HG03108 (cell line): ENCODE measurements at regions not wholly inside any gene's neighbourhood (a gene's known extent, or its start where the extent isn't known, plus 50 kb on each side); places are given as distances from the start of the nearest gene placed in this dataset.

Experiments used
- ATAC-seq: cut with Tn5 transposase; IDR thresholded peaks from one replicate; pipeline ENCODE4 v1.9.1; 2021; ENCODE audit warnings: moderate library complexity; ENCODE audit not compliant: unreplicated experiment

DNA sequence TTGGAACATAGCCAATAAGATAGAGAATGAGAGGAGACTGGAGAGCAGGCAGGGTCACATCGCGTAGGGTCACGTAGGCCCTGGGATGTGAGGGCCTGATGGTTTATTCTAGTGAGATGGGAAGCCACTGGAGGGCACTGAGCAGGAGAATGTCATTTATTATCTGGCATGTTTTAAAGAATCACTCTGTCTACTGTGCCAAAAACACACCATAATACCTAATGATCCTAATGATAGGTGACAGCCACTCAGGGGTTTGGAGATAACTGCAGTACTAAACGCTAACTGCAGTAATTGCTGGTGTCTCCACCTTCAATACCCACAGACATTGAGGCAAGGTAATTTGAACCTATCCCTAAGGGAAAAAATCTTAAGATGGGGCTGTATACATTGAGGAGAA is 185.4 kb downstream of the TTLL7 start:
- ATAC-seq = no peak

DNA sequence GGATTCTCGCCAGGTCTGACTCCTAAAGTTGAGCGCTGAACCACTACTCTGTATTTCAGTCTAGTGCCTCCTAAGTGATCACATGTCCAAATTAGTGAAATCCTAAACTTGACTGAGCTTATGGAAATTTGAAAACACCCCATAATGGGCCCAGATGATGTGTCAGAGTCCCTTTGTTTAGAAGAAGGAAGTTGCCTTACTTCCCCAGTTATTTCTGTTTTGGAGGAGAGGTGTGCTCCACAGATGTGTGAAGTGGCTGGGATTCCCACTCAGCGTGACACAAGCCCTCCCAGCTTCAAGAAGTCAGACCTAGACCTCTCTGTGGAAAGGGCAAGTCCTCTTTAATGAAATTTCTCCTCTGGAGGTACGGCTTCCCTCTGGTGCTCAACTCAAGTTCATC is 188.8 kb downstream of the TTLL7 start:
- no peak for ATAC-seq

DNA sequence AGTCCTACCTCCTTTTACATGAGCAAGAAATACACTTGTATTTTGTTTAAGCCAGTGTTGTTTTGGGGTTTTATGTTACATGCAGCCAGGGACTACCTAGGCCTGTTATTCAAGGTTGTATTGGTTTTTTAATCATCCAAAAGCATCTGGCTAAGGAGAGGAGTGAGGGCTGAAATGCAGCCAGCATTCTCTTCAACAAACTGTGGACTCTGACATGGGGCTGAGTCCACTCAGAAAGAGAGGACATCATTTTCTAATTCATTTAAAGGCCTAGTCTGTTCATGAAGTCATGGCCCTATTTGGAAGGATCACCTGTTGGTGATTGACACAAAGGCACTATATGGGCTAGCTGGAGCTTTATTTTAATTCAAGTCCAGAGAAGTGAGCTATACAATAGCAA is 190.4 kb downstream of the TTLL7 start:
- no peak for ATAC-seq

DNA sequence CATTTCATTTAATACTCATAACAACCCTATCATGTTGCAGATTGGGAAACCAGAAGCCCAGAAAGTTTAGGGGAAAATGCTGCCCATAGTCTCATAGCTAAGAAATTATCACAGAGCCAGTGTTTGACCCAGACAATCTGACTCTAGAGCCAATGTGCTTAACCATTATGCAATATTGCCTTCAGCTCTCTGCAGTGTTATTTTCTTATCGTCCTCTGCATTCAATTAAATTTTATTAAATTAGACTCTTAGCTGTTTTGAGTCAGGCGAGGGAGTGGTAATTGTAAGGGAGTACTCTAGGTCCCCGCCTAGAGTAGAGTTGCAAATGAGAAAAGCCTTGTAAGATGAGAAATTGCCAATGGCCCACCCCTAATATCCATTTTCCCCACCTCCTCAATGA is 191.1 kb downstream of the TTLL7 start:
- no peak for ATAC-seq

DNA sequence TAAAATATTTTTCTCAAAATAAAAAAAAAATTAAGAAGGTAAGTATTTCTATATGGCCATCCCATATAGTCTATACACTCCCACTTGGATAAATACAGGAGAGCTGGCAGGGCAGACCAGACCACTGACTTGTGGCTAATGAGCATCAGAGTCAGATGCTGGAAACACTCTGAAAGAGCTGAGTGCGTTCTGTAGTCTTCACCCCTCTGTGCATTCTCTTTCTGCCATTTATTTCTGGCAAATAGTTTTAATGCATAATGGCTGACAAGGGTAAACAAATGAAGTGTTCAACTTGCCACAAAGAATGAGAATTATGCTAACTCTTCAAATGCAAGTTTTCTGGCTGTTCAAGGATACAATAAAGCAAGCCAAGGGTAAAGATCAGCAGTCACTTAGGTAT is 191.7 kb downstream of the TTLL7 start:
- no peak for ATAC-seq

DNA sequence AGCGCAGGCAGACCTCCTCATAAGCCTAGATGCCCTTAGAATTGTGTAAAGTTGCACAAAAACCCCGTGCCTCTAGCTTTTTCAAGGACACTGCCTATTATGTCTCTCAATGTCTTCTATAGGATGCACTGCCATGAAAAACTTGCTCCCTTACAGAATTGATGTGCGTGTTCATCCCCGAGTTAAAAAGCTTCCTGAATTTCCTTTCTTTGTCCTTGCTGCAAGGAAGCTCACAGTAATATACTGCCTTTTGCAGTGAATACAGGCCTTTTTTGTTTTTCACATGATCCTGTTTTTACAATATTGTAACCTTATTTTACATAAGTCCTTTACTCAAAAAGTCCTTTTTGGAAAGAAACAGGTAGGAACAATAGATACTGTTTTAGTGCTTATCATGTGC is 193.0 kb downstream of the TTLL7 start:
- no peak for ATAC-seq

DNA sequence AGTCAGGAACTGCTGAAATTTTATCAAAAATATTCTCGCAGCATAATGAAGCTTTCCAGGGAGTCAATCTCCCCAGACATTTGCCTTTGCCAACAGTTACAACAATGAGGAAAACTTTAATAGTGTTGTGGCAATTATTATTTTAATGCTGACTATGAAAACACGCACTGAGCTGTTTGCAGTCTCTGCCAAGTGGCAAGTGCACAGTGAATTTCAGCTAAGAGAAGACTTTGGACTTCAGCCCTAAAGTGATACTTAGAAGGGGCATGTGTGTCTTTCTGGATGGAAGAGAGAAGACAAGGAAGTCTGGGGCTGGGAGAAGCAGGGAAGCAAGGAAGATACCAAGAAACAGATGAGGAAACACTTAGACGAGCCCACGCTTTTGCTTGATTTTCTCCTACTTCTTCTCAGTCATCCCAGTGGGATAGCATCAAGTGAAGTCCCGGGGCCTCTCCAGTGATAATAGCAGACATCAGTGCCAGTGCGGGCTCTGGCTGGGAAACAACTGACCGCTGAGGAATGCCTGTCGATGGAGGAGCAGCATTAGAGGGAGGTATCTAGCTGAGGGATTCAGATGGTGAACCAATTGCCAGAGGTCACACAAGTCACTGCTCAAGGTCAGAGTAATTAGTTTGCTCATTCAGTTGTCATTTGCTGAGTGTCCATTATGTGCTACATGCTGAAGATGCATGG is 196.3 kb downstream of the TTLL7 start:
- no peak for ATAC-seq

DNA sequence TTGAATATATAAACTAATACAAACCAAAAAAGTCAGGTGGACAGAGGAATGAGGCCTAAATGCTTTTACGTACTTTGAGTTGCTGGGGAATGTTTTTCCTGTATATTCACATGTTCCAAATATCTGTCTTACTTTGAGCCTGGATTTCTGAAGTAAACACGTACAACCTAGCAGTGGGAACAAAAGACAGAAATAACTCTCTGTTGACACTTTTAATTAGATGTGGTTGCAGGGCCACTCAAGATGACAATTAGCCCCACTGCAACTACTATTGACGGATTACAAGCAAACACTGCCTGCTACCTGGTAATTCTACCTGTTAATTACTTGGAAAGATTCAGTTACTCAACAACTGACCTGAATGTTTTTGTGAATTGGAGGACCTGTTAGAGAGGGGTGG is 196.9 kb downstream of the TTLL7 start:
- no peak for ATAC-seq

DNA sequence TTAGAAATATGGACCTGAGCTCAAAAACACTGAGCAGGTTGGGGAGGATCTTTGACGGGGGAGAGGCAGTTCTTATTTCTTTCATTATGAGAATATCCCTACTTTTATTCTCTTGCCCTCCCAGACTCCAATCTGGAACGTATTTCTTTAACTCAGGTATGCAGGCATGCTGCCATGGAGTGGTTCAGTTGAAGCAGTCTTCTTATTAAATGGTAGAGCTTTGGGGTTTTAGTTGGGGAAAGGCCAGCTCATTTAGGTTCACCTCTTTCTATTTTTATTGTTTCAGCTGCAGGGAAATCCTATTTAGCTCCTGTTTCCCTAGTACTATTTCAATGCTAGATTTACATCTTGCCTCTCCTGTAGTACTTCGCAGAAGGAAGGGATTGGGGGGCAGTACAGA is 198.9 kb downstream of the TTLL7 start:
- ATAC-seq = no peak

DNA sequence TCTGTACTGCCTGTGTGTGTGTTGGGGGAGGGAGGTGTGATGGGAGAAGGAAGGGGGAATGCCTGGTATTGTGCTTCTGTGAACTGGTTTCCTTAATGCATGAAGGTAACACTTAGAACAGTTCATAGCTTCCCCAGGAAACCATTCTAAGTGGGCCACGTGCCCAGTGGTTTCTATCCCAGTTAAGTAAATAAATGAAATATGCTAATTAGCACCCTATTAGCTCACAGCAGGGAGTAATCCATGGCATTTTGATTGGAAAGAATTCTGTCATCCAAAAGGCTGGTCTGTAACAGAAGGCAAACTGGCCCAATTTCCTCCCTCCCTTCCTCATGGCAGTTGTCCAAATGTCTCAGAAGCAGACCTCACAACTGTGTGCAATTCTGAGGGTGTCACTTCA is 199.3 kb downstream of the TTLL7 start:
- ATAC-seq = no peak

DNA sequence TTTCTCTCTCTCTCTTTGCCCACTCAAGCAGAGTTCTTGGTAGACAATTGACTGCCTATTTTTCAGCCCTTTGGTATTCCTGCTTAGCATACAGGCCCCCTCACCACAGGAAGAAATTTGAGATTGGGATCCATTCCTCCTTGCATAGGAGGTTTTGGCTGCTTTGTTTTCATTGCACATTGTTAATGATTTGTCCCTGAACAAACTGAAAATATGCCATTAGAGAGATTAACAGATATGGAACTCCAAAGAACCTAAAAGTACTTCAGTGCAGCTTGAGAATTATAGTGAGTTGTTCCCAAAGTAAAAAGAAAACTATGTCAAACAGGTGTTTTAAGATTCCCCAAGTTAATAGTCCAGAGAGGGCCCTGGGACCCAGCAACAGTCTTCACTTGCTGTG is 200.0 kb downstream of the TTLL7 start:
- ATAC-seq = no peak

DNA sequence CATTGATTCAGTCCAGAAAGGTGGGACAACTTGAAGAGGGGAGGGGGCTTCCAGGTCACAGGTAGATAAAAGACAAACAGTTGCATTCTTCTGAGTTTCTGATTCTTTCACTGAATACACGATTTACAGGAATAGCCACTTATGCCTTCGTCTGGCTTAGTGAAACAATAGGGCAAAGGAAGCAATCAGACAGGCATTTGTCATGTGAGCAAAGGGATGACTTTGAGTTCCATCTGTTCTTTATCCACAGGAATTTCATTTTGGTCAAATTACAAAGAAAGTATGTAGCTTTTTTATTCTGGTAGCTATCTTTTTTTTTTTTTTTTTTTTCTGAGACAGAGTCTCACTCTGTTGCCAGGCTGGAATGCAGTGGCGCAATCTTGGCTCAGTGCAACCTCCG is 202.5 kb downstream of the TTLL7 start:
- ATAC-seq = no peak

DNA sequence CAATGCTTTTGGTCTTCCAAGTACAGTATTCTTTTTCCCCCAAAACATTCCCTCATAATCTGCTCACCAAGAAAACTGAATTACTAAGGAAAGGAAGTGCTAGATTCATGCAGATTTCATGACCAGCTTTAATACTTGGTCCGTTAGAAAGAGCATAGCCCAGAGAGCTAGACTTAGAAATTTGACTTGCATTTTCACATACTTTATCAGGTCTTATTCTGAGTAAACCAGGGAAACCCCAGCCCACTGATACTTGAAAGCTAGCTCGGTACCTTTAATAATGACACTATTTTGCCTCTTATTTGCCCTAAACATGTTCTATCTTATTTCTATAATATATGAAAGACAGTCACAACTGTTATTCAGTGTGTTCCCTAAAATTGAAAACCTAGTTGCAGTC is 204.5 kb downstream of the TTLL7 start:
- no peak for ATAC-seq

DNA sequence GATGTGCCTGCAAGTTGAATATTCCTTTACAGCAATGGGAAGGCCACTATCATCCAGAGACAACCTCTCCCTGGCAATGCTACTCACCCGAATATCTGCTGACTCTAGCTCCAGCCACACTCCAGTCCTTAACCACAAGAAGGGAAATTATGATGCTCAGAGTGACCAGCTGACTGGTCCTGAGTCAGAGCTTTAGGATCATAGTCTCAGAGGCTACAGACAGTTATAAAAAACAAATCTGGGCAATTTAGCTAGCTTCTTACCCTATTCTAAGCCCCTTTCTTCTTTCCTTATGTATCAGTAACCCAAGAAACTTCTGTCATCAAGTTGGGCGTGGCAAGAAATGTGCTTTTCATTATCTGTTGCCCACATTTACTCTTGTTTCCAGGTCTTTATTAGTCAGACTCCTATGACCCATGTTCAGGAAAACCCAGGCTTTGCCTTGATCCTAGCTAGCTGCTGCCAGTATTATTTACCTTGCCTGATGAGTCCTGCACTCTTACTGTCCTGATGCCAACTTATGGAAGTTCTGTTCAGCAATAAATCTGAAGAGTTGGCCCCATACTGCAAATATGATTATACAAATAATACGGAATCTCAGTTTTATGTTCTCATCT is 207.0 kb downstream of the TTLL7 start:
- no peak for ATAC-seq

DNA sequence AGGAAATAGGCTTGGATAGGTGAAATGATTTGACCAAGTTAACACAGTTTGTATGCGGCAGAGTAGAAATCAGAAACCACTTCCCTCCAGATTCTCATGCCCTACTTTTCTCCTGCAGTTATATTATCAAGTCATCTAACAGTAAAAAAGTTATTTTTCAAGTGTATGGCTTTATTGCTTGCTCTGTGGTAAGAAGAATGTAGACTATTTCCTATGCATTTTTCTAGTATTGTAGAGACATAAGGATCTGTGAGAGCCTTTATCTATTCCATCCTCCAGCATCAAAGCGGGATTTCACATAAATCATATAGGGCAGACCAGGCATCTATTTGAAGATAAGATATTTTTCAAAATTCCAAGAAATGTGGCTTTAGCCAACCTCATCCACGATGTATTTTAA is 208.5 kb downstream of the TTLL7 start:
- no peak for ATAC-seq

DNA sequence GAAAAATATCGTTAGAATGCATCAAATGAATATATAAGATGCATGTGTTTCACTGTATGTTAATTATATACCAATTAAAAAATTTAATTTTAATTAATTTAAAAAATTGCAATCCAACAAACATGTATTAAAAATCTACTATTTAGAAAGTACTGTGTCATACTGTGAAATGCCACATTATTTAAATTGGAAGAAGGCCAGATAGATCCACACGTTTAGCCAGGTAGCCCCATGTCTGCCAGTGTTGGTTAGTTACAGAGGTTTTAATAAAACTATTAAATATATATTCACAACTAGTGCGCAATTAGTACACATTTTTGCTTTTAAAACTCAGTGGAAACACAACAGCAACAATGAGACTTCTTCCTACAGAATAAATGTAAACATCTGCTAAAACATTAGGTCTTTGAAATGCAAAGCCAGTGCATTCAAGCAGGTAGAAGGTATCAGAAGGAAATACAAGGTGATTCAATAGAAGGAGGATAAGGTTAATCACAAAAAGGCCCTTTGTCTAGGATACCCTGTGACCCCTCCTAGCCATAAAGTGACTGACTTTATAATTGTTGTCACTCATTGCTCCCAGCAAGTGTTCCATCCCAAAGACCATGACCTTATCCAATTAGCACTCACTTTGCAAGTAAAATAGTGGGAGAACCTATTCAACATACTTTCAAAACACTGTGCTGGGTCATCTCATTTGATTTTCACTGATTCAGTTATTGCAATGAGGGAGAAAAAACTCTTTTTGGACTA is 211.5 kb downstream of the TTLL7 start:
- no peak for ATAC-seq

DNA sequence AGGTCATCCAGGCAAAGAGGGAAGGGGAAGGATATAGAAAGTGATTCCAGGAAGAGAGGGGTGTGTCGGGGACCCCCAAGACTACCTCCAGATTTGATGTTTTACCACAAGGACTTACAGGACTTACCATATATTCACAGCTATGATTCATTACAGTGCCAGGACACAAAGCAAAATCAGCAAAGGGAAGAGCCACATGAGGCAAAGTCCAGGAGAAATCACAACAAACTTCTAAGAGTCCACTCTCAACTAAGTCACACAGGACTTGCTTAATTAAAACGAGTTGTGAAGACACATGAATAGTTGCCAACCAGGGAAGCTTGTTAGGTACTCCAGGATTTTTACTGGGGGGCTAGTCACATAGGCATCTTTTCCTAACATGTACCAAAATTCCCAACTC is 217.3 kb downstream of the TTLL7 start:
- ATAC-seq = no peak

DNA sequence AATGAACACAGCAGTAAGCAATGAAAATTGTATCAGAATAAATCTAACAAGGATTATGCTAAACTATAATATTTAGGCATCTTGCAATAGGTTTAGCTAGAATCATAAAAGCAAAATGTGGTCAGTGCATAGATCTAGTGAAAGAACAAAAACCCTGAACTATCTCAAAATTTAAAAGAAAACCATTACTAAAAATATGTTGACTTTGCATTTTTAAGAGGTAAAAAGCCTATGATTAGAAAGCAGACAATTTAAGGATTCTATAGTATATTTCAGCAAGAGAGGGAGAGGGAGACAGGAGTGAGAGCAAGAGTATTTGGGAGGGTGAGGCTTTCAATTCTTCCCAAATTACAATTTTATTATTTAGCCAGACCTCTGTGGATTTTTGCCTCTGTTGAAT is 219.4 kb downstream of the TTLL7 start:
- no peak for ATAC-seq

DNA sequence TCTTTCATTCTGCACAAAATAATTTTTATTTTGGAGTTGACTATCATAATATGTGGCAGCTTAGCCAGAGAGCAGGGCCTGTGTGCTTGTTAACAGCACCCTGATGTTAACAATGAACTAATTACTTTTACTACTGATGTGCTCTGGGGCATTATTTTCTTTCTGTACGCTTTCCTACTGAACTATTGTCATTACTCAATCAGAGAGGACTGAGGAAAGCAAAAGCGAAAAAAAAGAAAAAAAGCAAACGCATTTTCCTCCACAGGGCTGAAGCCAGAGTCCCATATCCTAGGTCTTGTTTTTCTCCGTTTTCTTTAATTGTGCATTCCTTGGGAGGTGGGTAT is 221.2 kb downstream of the TTLL7 start:
- ATAC-seq = no peak

DNA sequence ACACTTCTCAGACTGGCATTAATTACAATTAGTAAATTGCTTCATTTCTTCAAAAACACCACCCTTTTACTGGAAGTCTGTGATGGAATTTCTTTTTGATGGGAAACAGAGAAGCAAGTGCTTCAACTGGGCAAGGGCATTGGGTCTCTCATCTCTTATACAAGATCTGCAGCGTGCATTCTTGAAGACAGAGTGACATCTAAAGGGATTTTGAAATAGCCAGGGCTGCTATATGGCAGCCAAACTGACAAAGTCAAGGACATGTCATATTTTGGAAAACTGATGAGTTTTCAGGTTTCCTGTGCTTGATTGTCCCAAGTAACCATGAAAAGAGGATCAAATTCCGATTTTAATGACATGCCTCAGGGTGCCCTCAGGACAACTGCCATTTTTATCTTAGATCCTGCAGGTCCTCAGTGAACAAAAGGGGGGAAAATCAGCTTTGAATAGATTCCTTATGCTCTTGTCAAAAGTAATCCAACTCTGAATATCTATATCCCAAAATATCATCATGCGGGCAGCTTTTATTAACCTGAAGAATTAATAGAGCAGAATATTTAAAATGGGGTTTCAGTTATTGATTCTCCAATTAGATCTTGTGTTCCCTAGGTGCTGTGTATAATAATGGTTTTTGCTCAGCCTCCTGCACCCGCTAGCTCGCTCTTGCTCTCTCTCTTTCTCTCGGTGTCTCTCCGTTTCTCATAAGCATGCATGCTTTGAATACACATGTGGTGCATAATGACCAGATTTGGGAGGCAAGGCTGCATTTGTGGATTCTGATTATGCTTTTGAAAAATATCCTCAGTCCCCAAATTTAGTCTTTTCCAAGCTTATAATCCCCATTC is 221.8 kb downstream of the TTLL7 start:
- no peak for ATAC-seq

DNA sequence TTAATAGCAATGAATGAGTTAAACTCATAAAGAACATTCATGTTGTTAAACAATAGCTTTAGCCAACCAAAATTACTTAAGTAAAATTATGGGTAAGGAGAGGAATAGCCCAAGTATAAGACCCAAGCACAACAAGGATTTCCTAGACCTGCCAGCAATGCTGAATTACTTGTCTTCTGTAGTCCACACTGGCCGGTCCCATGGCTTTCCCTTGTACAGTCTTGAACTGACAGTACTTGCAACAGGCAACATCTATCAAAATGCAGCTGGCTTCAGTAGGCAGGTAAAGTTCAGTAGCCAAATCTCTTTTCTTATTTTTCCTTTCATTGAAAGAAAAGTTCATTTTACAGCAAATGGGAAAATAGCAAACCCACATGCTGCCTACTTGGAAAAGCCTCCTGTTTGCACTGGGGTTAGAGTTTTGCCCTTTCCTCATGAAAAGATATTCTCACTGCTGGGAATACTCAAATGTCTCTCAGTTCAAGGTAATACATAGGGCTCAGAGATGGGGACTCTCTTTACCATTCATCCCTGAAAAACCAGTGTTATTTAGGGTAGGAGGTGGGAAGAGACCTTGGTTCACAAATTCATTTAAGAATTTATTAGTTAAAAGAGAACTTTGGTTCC is 222.8 kb downstream of the TTLL7 start:
- ATAC-seq = no peak
